Upper lobe of left lung (tissue), 6 donors: ENCODE measurements at regions not wholly inside any gene's neighbourhood (a gene's known extent, or its start where the extent isn't known, plus 50 kb on each side); places are given as distances from the start of the nearest gene placed in this dataset.
A peak's percentile ranks its signal among the peaks of the same experiment; 100 is the strongest.

Experiments used
- ATAC-seq, 2 donors: fragments of 200-7000 bp; cut with Tn5 transposase; one replicate each; pipeline ENCODE4 v1.9.1; 2022; ENCODE audit warnings: mild to moderate bottlenecking in 2 of 2, moderate library complexity in 2 of 2; ENCODE audit not compliant: low FRiP score in 2 of 2
- DNase-seq, 2 donors: peaks; one replicate each; pipeline ENCODE4 v3.0.0-alpha.2; 2019 to 2020
- H3K27ac ChIP-seq, 4 donors: fragments of 200-600 bp; sonication (generic); one replicate each; pipeline ENCODE4 v1.5.1; 2016 to 2019
- H3K27me3 ChIP-seq, 4 donors: fragments of 200-600 bp; sonication (generic); one replicate each; pipeline ENCODE4 v1.5.1; 2017 to 2019
- H3K36me3 ChIP-seq, 4 donors: fragments of 200-600 bp; sonication (generic); one replicate each; pipeline ENCODE4 v1.5.1; 2016 to 2019
- H3K4me1 ChIP-seq, 4 donors: fragments of 200-600 bp; sonication (generic); one replicate each; pipeline ENCODE4 v1.5.1; 2018 to 2019
- H3K4me3 ChIP-seq, 4 donors: fragments of 200-600 bp; sonication (generic); one replicate each; pipeline ENCODE4 v1.5.1; 2017 to 2019; ENCODE audit warnings: mild to moderate bottlenecking in 2 of 4, moderate library complexity in 1 of 4
- H3K9me3 ChIP-seq, 4 donors: fragments of 200-600 bp; sonication (generic); one replicate each; pipeline ENCODE4 v1.5.1; 2018 to 2019
- CTCF ChIP-seq, 6 experiments: fragments of 450-650 bp in 4 of 6; fragments of 200-600 bp in 2 of 6; sonication (generic) in 2 of 6; IDR thresholded peaks; one replicate each; pipeline ENCODE4 v1.5.1; 2016 to 2019; ENCODE audit warnings: antibody characterized with exemption in 6 of 6
- EP300 ChIP-seq, 4 donors: sonication (generic); formaldehyde crosslinking; IDR thresholded peaks; one replicate each; pipeline ENCODE4 v1.5.1; 2017; ENCODE audit warnings: antibody characterized with exemption in 4 of 4, control low read depth in 2 of 4
- POLR2A ChIP-seq, 4 donors: fragments of 450-650 bp; IDR thresholded peaks; one replicate each; pipeline ENCODE4 v1.5.1; 2016 to 2017; ENCODE audit warnings: antibody characterized with exemption in 4 of 4, mild to moderate bottlenecking in 2 of 4
- POLR2AphosphoS5 ChIP-seq, 2 donors: sonication (generic); formaldehyde crosslinking; IDR thresholded peaks; one replicate each; pipeline ENCODE4 v1.5.1; 2017; ENCODE audit warnings: antibody characterized with exemption in 2 of 2
- WGBS, 2 donors: methylation state at CpG; one replicate each; pipeline ENCODE4 v1.1.5; 2017 to 2018; 5-methylcytosine and 5-hydroxymethylcytosine counted together
- donor health status: DM: no; HTN: no; CAD: no; lungs with moderate emphysema.
- donor health status: DM: no; HTN: yes; CAD: no; lungs with severe emphysema.

- Histone ChIP-seq H3K27ac (no peak overlapping the region), H3K9me3 (no peaks in the 10 kb centered on the region), H3K36me3 (no peaks in the 10 kb centered on the region), H3K27me3 (no peaks in the 10 kb centered on the region), H3K4me3 (no peak overlapping the region), H3K4me1 (no peaks in the 10 kb centered on the region)
- WGBS, 2 donors = 75 to 85% methylated on average over 1 of the region's 1 CpG
- ATAC-seq (no peak), DNase-seq (no peak)
- no peak for TF ChIP-seq CTCF (IDR thresholded peaks at IDR 0.05)
- no peak for TF ChIP-seq EP300 (IDR thresholded peaks at IDR 0.05)
- TF ChIP-seq POLR2A (IDR thresholded peaks at IDR 0.05) = no peak
- no peak for TF ChIP-seq POLR2AphosphoS5 (IDR thresholded peaks at IDR 0.05)
These were observed 666.7 kb downstream of the LRRC70 start for GRCh38 chr5:63245271-63245670.

GRCh38 chr5:63240063-63240755 lies 661.6 kb downstream of the LRRC70 start:
- no peaks in the 10 kb centered on the region for H3K4me1 ChIP-seq
- 72 to 73% methylated on average over 8 of the region's 8 CpGs for WGBS, 2 donors
- DNase-seq = no peak
- H3K27me3 ChIP-seq = no peaks in the 10 kb centered on the region
- no peaks in the 10 kb centered on the region for H3K36me3 ChIP-seq
- H3K9me3 ChIP-seq = no peaks in the 10 kb centered on the region
- H3K4me3 ChIP-seq = no peak overlapping the region
- no peak for TF ChIP-seq POLR2AphosphoS5 (IDR thresholded peaks at IDR 0.05)
- no peak for TF ChIP-seq POLR2A (IDR thresholded peaks at IDR 0.05)
- TF ChIP-seq CTCF (IDR thresholded peaks at IDR 0.05) = no peak
- no peak for TF ChIP-seq EP300 (IDR thresholded peaks at IDR 0.05)
- ATAC-seq = no peak
- no peak overlapping the region for H3K27ac ChIP-seq

- Histone ChIP-seq H3K4me3 (no peak overlapping the region), H3K9me3 (no peaks in the 10 kb centered on the region), H3K27me3 (no peaks in the 10 kb centered on the region), H3K4me1 (no peaks in the 10 kb centered on the region), H3K27ac (no peak overlapping the region), H3K36me3 (no peaks in the 10 kb centered on the region)
- WGBS, 2 donors = 39 to 47% methylated on average over 3 of the region's 3 CpGs
- ATAC-seq = peak in 1 of 2 donors; percentile 53
- TF ChIP-seq POLR2A (IDR thresholded peaks at IDR 0.05) (no peak), CTCF (IDR thresholded peaks at IDR 0.05) (no peak), EP300 (IDR thresholded peaks at IDR 0.05) (no peak), POLR2AphosphoS5 (IDR thresholded peaks at IDR 0.05) (no peak)
- DNase-seq = no peak
These were observed 655.3 kb downstream of the LRRC70 start for GRCh38 chr5:63233911-63234310.

- H3K27me3 ChIP-seq = no peaks in the 10 kb centered on the region
- ATAC-seq (no peak), DNase-seq (no peak)
- no peaks in the 10 kb centered on the region for H3K36me3 ChIP-seq
- whole genome bisulfite sequencing, 2 donors = 68 to 89% methylated on average over 1 of the region's 1 CpG
- no peak overlapping the region for H3K27ac ChIP-seq
- no peak overlapping the region for H3K4me3 ChIP-seq
- TF ChIP-seq CTCF (IDR thresholded peaks at IDR 0.05) (no peak), POLR2A (IDR thresholded peaks at IDR 0.05) (no peak), POLR2AphosphoS5 (IDR thresholded peaks at IDR 0.05) (no peak), EP300 (IDR thresholded peaks at IDR 0.05) (no peak)
- no peaks in the 10 kb centered on the region for H3K9me3 ChIP-seq
- no peaks in the 10 kb centered on the region for H3K4me1 ChIP-seq
These were observed 654.7 kb downstream of the LRRC70 start for GRCh38 chr5:63233361-63233760.

- Histone ChIP-seq H3K4me1 (no peaks in the 10 kb centered on the region), H3K27me3 (no peaks in the 10 kb centered on the region), H3K4me3 (no peak overlapping the region), H3K36me3 (no peaks in the 10 kb centered on the region), H3K27ac (no peak overlapping the region), H3K9me3 (no peaks in the 10 kb centered on the region)
- no peak for DNase-seq
- no peak for ATAC-seq
- TF ChIP-seq EP300 (IDR thresholded peaks at IDR 0.05) (no peak), POLR2A (IDR thresholded peaks at IDR 0.05) (no peak), POLR2AphosphoS5 (IDR thresholded peaks at IDR 0.05) (no peak), CTCF (IDR thresholded peaks at IDR 0.05) (no peak)
- 72 to 76% methylated on average over 2 of the region's 2 CpGs for WGBS, 2 donors
These were observed 652.1 kb downstream of the LRRC70 start for GRCh38 chr5:63230754-63231153.
